ENCODE measurements at regions not wholly inside any gene's neighbourhood (a gene's known extent, or its start where the extent isn't known, plus 50 kb on each side); places are given as distances from the start of the nearest gene placed in this dataset.

GRCh38 chr5:64019746-64020145 lies 57.5 kb upstream of the HTR1A start:
- no peak for TF ChIP-seq CTCF (IDR thresholded peaks at IDR 0.05)
- Histone ChIP-seq H3K36me3 (no peaks in the 10 kb centered on the region), H3K4me3 (no peak overlapping the region), H3K27ac (no peak overlapping the region), H3K4me1 (no peaks in the 10 kb centered on the region), H3K27me3 (no peaks in the 10 kb centered on the region), H3K9me3 (no peaks in the 10 kb centered on the region)
- WGBS, 2 donors = 34 to 38% methylated on average over 2 of the region's 2 CpGs
- DNase-seq (no peak), FAIRE-seq (no peak), ATAC-seq (no peak)
- intact Hi-C loops (cut with DNase I) = no loop called here

- no peaks in the 10 kb centered on the region for H3K9me3 ChIP-seq
- ATAC-seq = no peak
- no peaks in the 10 kb centered on the region for H3K4me1 ChIP-seq
- H3K27me3 ChIP-seq = no peaks in the 10 kb centered on the region
- no peak for TF ChIP-seq CTCF (IDR thresholded peaks at IDR 0.05)
- no peaks in the 10 kb centered on the region for H3K36me3 ChIP-seq
- DNase-seq = no peak
- no peak overlapping the region for H3K27ac ChIP-seq
- intact Hi-C loops (cut with DNase I) = no loop called here
- no peak for FAIRE-seq
- 53 to 55% methylated on average over 2 of the region's 2 CpGs for WGBS, 2 donors
- H3K4me3 ChIP-seq = no peak overlapping the region
Measured at GRCh38 chr5:64018966-64019365, 56.7 kb upstream of the HTR1A start.

- FAIRE-seq = no peak
- Histone ChIP-seq H3K9me3 (no peaks in the 10 kb centered on the region), H3K4me1 (no peaks in the 10 kb centered on the region), H3K36me3 (no peaks in the 10 kb centered on the region), H3K27me3 (no peaks in the 10 kb centered on the region), H3K27ac (no peak overlapping the region), H3K4me3 (no peak overlapping the region)
- no peak for TF ChIP-seq CTCF (IDR thresholded peaks at IDR 0.05)
- ATAC-seq = no peak
- intact Hi-C loops (cut with DNase I) = no loop called here
- DNase-seq = no peak
- WGBS, 2 donors = 67 to 71% methylated on average over 1 of the region's 1 CpG
Measured at GRCh38 chr5:64015824-64016223, 53.6 kb upstream of the HTR1A start.

Data from pancreas (tissue), 10 donors.